GM12878 (cell line): ENCODE measurements at regions not wholly inside any gene's neighbourhood (a gene's known extent, or its start where the extent isn't known, plus 50 kb on each side); places are given as distances from the start of the nearest gene placed in this dataset.

ENCODE experiments used
- ATAC-seq: fragments of 200-7000 bp; cut with Tn5 transposase; 3 replicates; pipeline ENCODE4 v1.9.1; 2020; ENCODE audit warnings: mild to moderate bottlenecking, moderate library complexity
- BruUV-seq: library from RNA; stranded (reverse); fragments of 400-500 nt; replicated peaks from 2 replicates; lab custom pipeline; 2021; lab: Mats Ljungman, UMichigan
- CTCF ChIA-PET: fragments of 300-600 bp; sonication (Branson Sonifier 250); formaldehyde crosslinking; extraction: SDS; loops from one replicate; lab custom pipeline; 2021; ENCODE audit warnings: inconsistent platforms; lab: Yijun Ruan, JAX
- POLR2A ChIA-PET: fragments of 350-600 bp; formaldehyde crosslinking; extraction: SDS; loops from one replicate; lab custom pipeline; 2021; ENCODE audit warnings: inconsistent platforms; lab: Charles Lee
- RAD21 ChIA-PET: fragments of 300-600 bp; sonication (Branson Sonifier 250); formaldehyde crosslinking; loops from one replicate; lab custom pipeline; 2023; ENCODE audit warnings: antibody characterized with exemption; ENCODE audit not compliant: unreplicated experiment; lab: Charles Lee
- SMC1A ChIA-PET: fragments of 300-600 bp; sonication (Branson Sonifier 250); formaldehyde crosslinking; loops from one replicate; lab custom pipeline; 2023; ENCODE audit not compliant: unreplicated experiment, uncharacterized antibody; lab: Charles Lee
- DNase-seq: peaks from one replicate; pipeline ENCODE4 v3.0.0-alpha.2; 2011; ENCODE audit warnings: low read depth, low spot score
- FAIRE-seq: peaks from 3 replicates; lab custom pipeline; 2011; peaks lifted over from hg19 to GRCh38; lab: Jason Lieb, UNC
- H2AFZ ChIP-seq: 2 replicates; pipeline ENCODE4 v1.6.0; 2011; ENCODE audit warnings: low read depth, low read length, control low read depth; ENCODE audit not compliant: control insufficient read depth
- H3K27ac ChIP-seq: 2 replicates; pipeline ENCODE4 v1.5.1; 2011; ENCODE audit warnings: control low read depth; ENCODE audit not compliant: control insufficient read depth, insufficient read depth
- H3K27me3 ChIP-seq, 2 experiments: replicated peaks in 1 of 2; 2 replicates each; pipeline versions ENCODE4 v1.6.0 to v1.6.1; 2011; ENCODE audit warnings: low read length in 1 of 2; ENCODE audit not compliant: control insufficient read depth in 2 of 2, insufficient read depth in 2 of 2
- H3K36me3 ChIP-seq, 2 experiments: 2 replicates each; pipeline ENCODE4 v1.5.1; 2011; ENCODE audit warnings: low read length in 1 of 2; ENCODE audit not compliant: control insufficient read depth in 2 of 2, insufficient read depth in 2 of 2
- H3K4me1 ChIP-seq: 2 replicates; pipeline ENCODE4 v1.6.1; 2011; ENCODE audit warnings: mild to moderate bottlenecking, low read length, moderate library complexity, mixed read lengths; ENCODE audit not compliant: control insufficient read depth, insufficient read depth
- H3K4me2 ChIP-seq: 2 replicates; pipeline ENCODE4 v1.6.0; 2011; ENCODE audit warnings: control low read depth; ENCODE audit not compliant: control insufficient read depth, insufficient read depth
- H3K4me3 ChIP-seq: fragments of 200-600 bp; sonication (generic); 2 replicates; pipeline ENCODE4 v1.5.1; 2016
- H3K79me2 ChIP-seq: 2 replicates; pipeline ENCODE4 v1.6.0; 2011; ENCODE audit warnings: low read length; ENCODE audit not compliant: control insufficient read depth, insufficient read depth
- H3K9ac ChIP-seq: 2 replicates; pipeline ENCODE4 v1.8.0; 2011; ENCODE audit warnings: low read length, control low read depth, mixed read lengths; ENCODE audit not compliant: control insufficient read depth, insufficient read depth
- H3K9me3 ChIP-seq: replicated peaks from 3 replicates; pipeline ENCODE4 v1.5.1; 2011; ENCODE audit warnings: mild to moderate bottlenecking, low read length; ENCODE audit not compliant: control insufficient read depth, insufficient read depth
- H4K20me1 ChIP-seq: 2 replicates; pipeline ENCODE4 v1.6.0; 2011; ENCODE audit not compliant: control insufficient read depth, insufficient read depth
- CREB1 ChIP-seq: IDR thresholded peaks from 2 replicates; pipeline ENCODE4 v1.6.1; 2012; ENCODE audit warnings: low read depth, mild to moderate bottlenecking, inconsistent platforms
- FOXK2 ChIP-seq: fragments of 450-650 bp; IDR thresholded peaks from 2 replicates; pipeline ENCODE4 v1.6.1; 2017; ENCODE audit warnings: mild to moderate bottlenecking, moderate library complexity
- IKZF1 ChIP-seq: fragments of 450-650 bp; conservative IDR thresholded peaks from 2 replicates; pipeline ENCODE4 v1.6.1; 2017; ENCODE audit warnings: antibody characterized with exemption, mild to moderate bottlenecking
- RB1 ChIP-seq: fragments of 450-650 bp; formaldehyde crosslinking; IDR thresholded peaks from 2 replicates; pipeline ENCODE4 v1.6.1; 2017; ENCODE audit warnings: mild to moderate bottlenecking, borderline replicate concordance
- RFX5 ChIP-seq: IDR thresholded peaks from 2 replicates; pipeline ENCODE4 v1.6.1; 2011; ENCODE audit warnings: low read depth, low read length, improper control_type of control experiment
- RUNX3 ChIP-seq: IDR thresholded peaks from 2 replicates; pipeline ENCODE4 v1.6.1; 2012; ENCODE audit warnings: low read length, inconsistent platforms
- SIX5 ChIP-seq: IDR thresholded peaks from 2 replicates; pipeline ENCODE4 v1.6.1; 2011; ENCODE audit warnings: mild to moderate bottlenecking, low read depth, low read length, moderate library complexity; ENCODE audit not compliant: severe bottlenecking
- SPI1 ChIP-seq: IDR thresholded peaks from 2 replicates; pipeline ENCODE4 v1.6.1; 2011; ENCODE audit warnings: low read depth, mild to moderate bottlenecking, low read length, moderate library complexity, borderline replicate concordance; ENCODE audit not compliant: insufficient read depth
- in situ Hi-C: fragments of 300-500 bp; cut with MboI; formaldehyde crosslinking; loops from 9 replicates; pipeline ENCODE4 v1.14.3; 2018; ENCODE audit warnings: mixed read lengths
- intact Hi-C: fragments of 100-400 bp; cut with micrococcal nuclease; formaldehyde crosslinking; loops from one replicate; pipeline ENCODE4 v1.14.2; 2022; ENCODE audit not compliant: unreplicated experiment
- TF ChIP-seq, protein P1 (sequence below): IDR thresholded peaks from 2 replicates; pipeline ENCODE4 v1.6.1; 2011; ENCODE audit warnings: low read depth, mild to moderate bottlenecking, low read length, moderate library complexity, borderline replicate concordance; ENCODE audit errors: extremely low read depth
- TF ChIP-seq, protein P2 (sequence below): IDR thresholded peaks from 2 replicates; pipeline ENCODE4 v1.6.1; 2011; ENCODE audit warnings: borderline replicate concordance, low read depth, mild to moderate bottlenecking, moderate library complexity, low read length; ENCODE audit not compliant: insufficient read depth, poor library complexity, severe bottlenecking

DNA sequence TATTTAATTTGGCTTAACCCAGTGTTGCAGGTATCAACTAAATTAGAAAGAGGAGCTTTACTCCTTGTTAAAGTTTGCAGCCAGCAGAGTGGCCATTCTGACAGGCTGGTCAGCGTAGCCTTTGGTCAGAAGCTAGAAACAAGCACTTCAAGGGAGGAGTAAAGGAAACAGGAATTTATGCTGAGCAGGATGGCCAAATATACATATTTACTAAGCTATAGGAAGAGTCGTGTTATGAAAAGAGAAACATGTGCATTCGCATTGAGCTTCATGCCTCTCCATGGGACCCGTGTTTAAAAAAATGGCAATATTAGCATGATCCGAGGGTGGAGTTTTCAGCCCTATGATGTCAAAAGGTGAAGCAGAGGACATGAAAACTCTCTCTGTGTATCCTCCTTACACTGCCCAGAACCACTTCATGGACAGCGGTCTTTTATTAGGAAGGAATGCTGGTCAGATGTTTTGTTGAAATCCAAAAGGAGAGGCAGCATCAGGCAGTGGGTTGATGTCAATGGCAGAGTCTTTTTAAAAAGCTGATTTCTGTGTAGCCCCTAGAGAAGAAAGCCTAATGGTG, 71.8 kb upstream of the MAPK10 start (continued):
- no peak for TF ChIP-seq RUNX3
- TF ChIP-seq, protein P1, sequence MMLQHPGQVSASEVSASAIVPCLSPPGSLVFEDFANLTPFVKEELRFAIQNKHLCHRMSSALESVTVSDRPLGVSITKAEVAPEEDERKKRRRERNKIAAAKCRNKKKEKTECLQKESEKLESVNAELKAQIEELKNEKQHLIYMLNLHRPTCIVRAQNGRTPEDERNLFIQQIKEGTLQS = no peak
- TF ChIP-seq FOXK2 = no peak
- no peak for TF ChIP-seq CREB1
- TF ChIP-seq SIX5 = no peak

DNA sequence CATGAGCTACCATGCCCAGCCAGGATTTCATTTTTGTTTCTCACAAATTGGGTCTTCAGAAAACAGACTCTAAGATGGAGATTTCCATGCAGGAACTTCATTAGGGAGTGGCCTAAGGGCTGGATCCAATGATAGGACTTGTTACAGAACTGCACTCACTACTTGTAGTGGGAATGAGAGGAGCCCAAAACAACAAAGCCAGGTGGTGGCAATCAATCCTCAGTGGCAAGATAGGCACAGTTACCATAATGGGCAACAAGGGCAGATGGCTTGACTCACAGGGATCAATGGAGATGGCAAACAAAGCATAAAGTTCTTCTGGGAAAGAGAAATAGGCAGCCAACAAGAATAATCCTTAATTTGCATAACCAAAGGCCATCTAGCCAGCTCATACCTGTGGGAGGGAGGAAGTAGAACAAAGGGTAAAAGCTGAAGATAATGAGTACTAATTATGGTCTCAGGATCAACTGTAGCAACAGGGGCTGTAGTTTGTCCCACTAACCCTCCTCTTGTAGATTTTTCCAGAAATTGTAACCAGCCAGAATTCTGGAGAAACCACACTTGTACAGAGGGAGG, 72.8 kb upstream of the MAPK10 start:
- H3K27ac ChIP-seq = no peak overlapping the region
- no peak overlapping the region for H3K4me2 ChIP-seq
- H3K79me2 ChIP-seq = no peaks in the 10 kb centered on the region
- CTCF ChIA-PET = no interaction called here
- SMC1A ChIA-PET = interaction anchor here (0.7 to 0.9 kb wide), 2 partner anchors 9 to 20 kb away, joined by 3 read pairs; no protein-coding TSS in a partner anchor
- no peaks in the 10 kb centered on the region for H3K4me1 ChIP-seq
- FAIRE-seq = no peak
- ATAC-seq = peak; percentile 31; the same call in 2 of the 3 replicates
- intact Hi-C loops (no loop called here), in situ Hi-C loops (no loop called here)
- no peaks in the 10 kb centered on the region for H3K9me3 ChIP-seq
- no peak overlapping the region for H3K9ac ChIP-seq
- no TSS peak for BruUV-seq
- H3K4me3 ChIP-seq = no peak overlapping the region
- H4K20me1 ChIP-seq = no peaks in the 10 kb centered on the region
- H2AFZ ChIP-seq = no peak overlapping the region
- RAD21 ChIA-PET = no interaction called here
- H3K36me3 ChIP-seq = no peaks in the 10 kb centered on the region
- no peaks in the 10 kb centered on the region for H3K27me3 ChIP-seq
- TF ChIP-seq SPI1 = peak; percentile 12; the same call in 1 of the 2 replicates
- no peak for TF ChIP-seq RB1
- TF ChIP-seq RFX5 = no peak
- TF ChIP-seq IKZF1 = no peak
- TF ChIP-seq, protein P2, sequence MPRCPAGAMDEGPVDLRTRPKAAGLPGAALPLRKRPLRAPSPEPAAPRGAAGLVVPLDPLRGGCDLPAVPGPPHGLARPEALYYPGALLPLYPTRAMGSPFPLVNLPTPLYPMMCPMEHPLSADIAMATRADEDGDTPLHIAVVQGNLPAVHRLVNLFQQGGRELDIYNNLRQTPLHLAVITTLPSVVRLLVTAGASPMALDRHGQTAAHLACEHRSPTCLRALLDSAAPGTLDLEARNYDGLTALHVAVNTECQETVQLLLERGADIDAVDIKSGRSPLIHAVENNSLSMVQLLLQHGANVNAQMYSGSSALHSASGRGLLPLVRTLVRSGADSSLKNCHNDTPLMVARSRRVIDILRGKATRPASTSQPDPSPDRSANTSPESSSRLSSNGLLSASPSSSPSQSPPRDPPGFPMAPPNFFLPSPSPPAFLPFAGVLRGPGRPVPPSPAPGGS = no peak
- DNase-seq = no peak
- POLR2A ChIA-PET = no interaction called here
